ENCODE measurements at regions not wholly inside any gene's neighbourhood (a gene's known extent, or its start where the extent isn't known, plus 50 kb on each side); places are given as distances from the start of the nearest gene placed in this dataset.
A peak's percentile ranks its signal among the peaks of the same experiment; 100 is the strongest.

GRCh38 chr12:13587721-13588390, 391.3 kb downstream of the EMP1 start:
- Histone ChIP-seq H3K9ac (no peak overlapping the region), H3K4me2 (no peak overlapping the region), H3K4me3 (no peak overlapping the region)

GRCh38 chr12:13586361-13586760, 389.8 kb downstream of the EMP1 start:
- TF ChIP-seq Cebpa-rat (IDR thresholded peaks at IDR 0.05), result no peak
- Histone ChIP-seq H3K9ac (no peak overlapping the region), H3K9me3 (replicated peaks in 1 of 11) (no peaks in the 10 kb centered on the region), H3K4me2 (no peak overlapping the region), H3K27ac (no peak overlapping the region), H3K36me3 (no peaks in the 10 kb centered on the region), H4K20me1 (no peaks in the 10 kb centered on the region), H3K4me3 (no peak overlapping the region), H3K4me1 (peaks cover 0 to 5% (median 0%) of the 10 kb centered on the region in 10 experiments; a peak in 4 of 20 replicates), H3K27me3 (no peaks in the 10 kb centered on the region)

More at GRCh38 chr12:13587721-13588390, 391.3 kb downstream of the EMP1 start:
- Histone ChIP-seq H3K27me3 (no peaks in the 10 kb centered on the region), H3K27ac (no peak overlapping the region), H3K36me3 (no peaks in the 10 kb centered on the region), H3K9me3 (replicated peaks in 1 of 11) (no peaks in the 10 kb centered on the region), H4K20me1 (no peaks in the 10 kb centered on the region), H3K4me1 (peaks cover 10 to 16% (median 13%) of the 10 kb centered on the region in 10 experiments)
- TF ChIP-seq Cebpa-rat (IDR thresholded peaks at IDR 0.05), result no peak

- no peaks in the 10 kb centered on the region for H4K20me1 ChIP-seq
- H3K27me3 ChIP-seq, result no peaks in the 10 kb centered on the region
- H3K4me3 ChIP-seq, result no peak overlapping the region
- no peak for TF ChIP-seq Cebpa-rat (IDR thresholded peaks at IDR 0.05)
- no peaks in the 10 kb centered on the region for H3K9me3 ChIP-seq (replicated peaks in 1 of 11)
- no peak overlapping the region for H3K4me2 ChIP-seq
- no peaks in the 10 kb centered on the region for H3K36me3 ChIP-seq
- no peak overlapping the region for H3K27ac ChIP-seq
- H3K9ac ChIP-seq, result no peak overlapping the region
- peaks cover 0 to 5% (median 0%) of the 10 kb centered on the region in 10 experiments; a peak in 4 of 20 replicates for H3K4me1 ChIP-seq
These were observed 388.0 kb downstream of the EMP1 start for GRCh38 chr12:13584541-13584940.

- no peak for TF ChIP-seq Cebpa-rat (IDR thresholded peaks at IDR 0.05)
- Histone ChIP-seq H3K27ac (no peak overlapping the region), H3K4me1 (peaks cover 0 to 3% (median 0%) of the 10 kb centered on the region in 10 experiments; a peak in 4 of 20 replicates), H3K4me3 (no peak overlapping the region), H3K4me2 (no peak overlapping the region), H3K36me3 (no peaks in the 10 kb centered on the region), H3K9ac (no peak overlapping the region), H4K20me1 (no peaks in the 10 kb centered on the region), H3K27me3 (no peaks in the 10 kb centered on the region), H3K9me3 (replicated peaks in 1 of 11) (no peaks in the 10 kb centered on the region)
These were observed 387.1 kb downstream of the EMP1 start for GRCh38 chr12:13583630-13584029.

- no peaks in the 10 kb centered on the region for H4K20me1 ChIP-seq
- no peaks in the 10 kb centered on the region for H3K36me3 ChIP-seq
- no peak overlapping the region for H3K27ac ChIP-seq
- H3K4me1 ChIP-seq, result no peaks in the 10 kb centered on the region
- no peaks in the 10 kb centered on the region for H3K27me3 ChIP-seq
- H3K9ac ChIP-seq, result no peak overlapping the region
- no peak for TF ChIP-seq Cebpa-rat (IDR thresholded peaks at IDR 0.05)
- no peak overlapping the region for H3K4me3 ChIP-seq
- no peak overlapping the region for H3K4me2 ChIP-seq
- H3K9me3 ChIP-seq (replicated peaks in 1 of 11), result no peaks in the 10 kb centered on the region
These were observed 385.9 kb downstream of the EMP1 start for GRCh38 chr12:13582421-13582820.

- H3K9ac ChIP-seq, result no peak overlapping the region
- H3K4me1 ChIP-seq, result no peaks in the 10 kb centered on the region
- H4K20me1 ChIP-seq, result no peaks in the 10 kb centered on the region
- TF ChIP-seq Cebpa-rat (IDR thresholded peaks at IDR 0.05), result no peak
- no peak overlapping the region for H3K27ac ChIP-seq
- no peak overlapping the region for H3K4me2 ChIP-seq
- H3K27me3 ChIP-seq, result no peaks in the 10 kb centered on the region
- H3K9me3 ChIP-seq (replicated peaks in 1 of 11), result no peaks in the 10 kb centered on the region
- H3K36me3 ChIP-seq, result no peaks in the 10 kb centered on the region
- H3K4me3 ChIP-seq, result no peak overlapping the region
These were observed 384.5 kb downstream of the EMP1 start for GRCh38 chr12:13581031-13581430.

GRCh38 chr12:13580206-13580605, 383.7 kb downstream of the EMP1 start:
- no peak for TF ChIP-seq Cebpa-rat (IDR thresholded peaks at IDR 0.05)
- Histone ChIP-seq H4K20me1 (no peaks in the 10 kb centered on the region), H3K4me3 (no peak overlapping the region), H3K27ac (no peak overlapping the region), H3K4me2 (no peak overlapping the region), H3K27me3 (no peaks in the 10 kb centered on the region), H3K36me3 (no peaks in the 10 kb centered on the region), H3K9me3 (replicated peaks in 1 of 11) (no peaks in the 10 kb centered on the region), H3K9ac (no peak overlapping the region), H3K4me1 (no peaks in the 10 kb centered on the region)

GRCh38 chr12:13576935-13577500, 380.5 kb downstream of the EMP1 start:
- Histone ChIP-seq H4K20me1 (no peaks in the 10 kb centered on the region), H3K9me3 (replicated peaks in 1 of 11) (no peaks in the 10 kb centered on the region), H3K27me3 (no peaks in the 10 kb centered on the region), H3K4me3 (no peak overlapping the region), H3K4me2 (no peak overlapping the region), H3K9ac (no peak overlapping the region), H3K27ac (no peak overlapping the region), H3K36me3 (no peaks in the 10 kb centered on the region), H3K4me1 (peaks cover 0 to 10% (median 0%) of the 10 kb centered on the region in 10 experiments; a peak in 4 of 20 replicates)
- TF ChIP-seq Cebpa-rat (IDR thresholded peaks at IDR 0.05), result no peak

GRCh38 chr12:13573698-13574321, 377.3 kb downstream of the EMP1 start:
- no peak overlapping the region for H3K27ac ChIP-seq
- H3K4me3 ChIP-seq, result no peak overlapping the region
- no peaks in the 10 kb centered on the region for H3K36me3 ChIP-seq
- no peaks in the 10 kb centered on the region for H3K27me3 ChIP-seq
- peaks cover 0 to 10% (median 0%) of the 10 kb centered on the region in 10 experiments; a peak in 4 of 20 replicates for H3K4me1 ChIP-seq
- H3K9me3 ChIP-seq (replicated peaks in 1 of 11), result no peaks in the 10 kb centered on the region
- H3K9ac ChIP-seq, result no peak overlapping the region
- no peaks in the 10 kb centered on the region for H4K20me1 ChIP-seq
- H3K4me2 ChIP-seq, result peak overlapping the region in 4 of 11 experiments; percentile 10 to 46 (median 26); a peak in 4 of 22 replicates
- TF ChIP-seq Cebpa-rat (IDR thresholded peaks at IDR 0.05), result no peak; a peak in 1 of 22 replicates

All from BLaER1 treated with 17β-estradiol and CSF1 and Interleukin-3, amounts not matched to agents 10 nM and 100 nM (cell line).